ENCODE measurements at regions not wholly inside any gene's neighbourhood (a gene's known extent, or its start where the extent isn't known, plus 50 kb on each side); places are given as distances from the start of the nearest gene placed in this dataset.
"Not testable (repeated sequence)": the region's sequence is repeated elsewhere in the genome, so short reads cannot be mapped to it uniquely, and the experiment has no call there.

DNA sequence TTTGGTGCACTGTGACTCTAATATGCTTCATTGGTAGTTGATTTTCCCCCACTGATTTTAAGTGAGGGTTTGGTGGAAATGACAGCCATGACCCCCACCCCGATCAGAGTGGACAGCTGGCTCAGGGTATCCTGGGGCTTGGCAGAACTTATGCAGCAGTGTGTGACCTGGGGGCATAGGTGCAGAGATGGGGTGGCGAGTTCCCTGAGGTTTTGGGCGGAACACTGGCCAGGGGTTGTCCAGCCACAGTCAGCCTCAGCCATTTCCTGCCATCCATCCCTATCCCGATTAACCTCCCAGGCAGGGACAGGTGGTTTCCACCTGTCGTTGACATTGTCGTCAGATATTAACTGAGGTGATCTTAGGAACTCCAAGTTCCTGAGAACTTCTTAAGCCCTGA is 155.8 kb upstream of the CHST15 start:
- DNase-seq (ENCODE audit: low read depth in 4 of 4, low spot score in 3 of 4) = no peak

DNA sequence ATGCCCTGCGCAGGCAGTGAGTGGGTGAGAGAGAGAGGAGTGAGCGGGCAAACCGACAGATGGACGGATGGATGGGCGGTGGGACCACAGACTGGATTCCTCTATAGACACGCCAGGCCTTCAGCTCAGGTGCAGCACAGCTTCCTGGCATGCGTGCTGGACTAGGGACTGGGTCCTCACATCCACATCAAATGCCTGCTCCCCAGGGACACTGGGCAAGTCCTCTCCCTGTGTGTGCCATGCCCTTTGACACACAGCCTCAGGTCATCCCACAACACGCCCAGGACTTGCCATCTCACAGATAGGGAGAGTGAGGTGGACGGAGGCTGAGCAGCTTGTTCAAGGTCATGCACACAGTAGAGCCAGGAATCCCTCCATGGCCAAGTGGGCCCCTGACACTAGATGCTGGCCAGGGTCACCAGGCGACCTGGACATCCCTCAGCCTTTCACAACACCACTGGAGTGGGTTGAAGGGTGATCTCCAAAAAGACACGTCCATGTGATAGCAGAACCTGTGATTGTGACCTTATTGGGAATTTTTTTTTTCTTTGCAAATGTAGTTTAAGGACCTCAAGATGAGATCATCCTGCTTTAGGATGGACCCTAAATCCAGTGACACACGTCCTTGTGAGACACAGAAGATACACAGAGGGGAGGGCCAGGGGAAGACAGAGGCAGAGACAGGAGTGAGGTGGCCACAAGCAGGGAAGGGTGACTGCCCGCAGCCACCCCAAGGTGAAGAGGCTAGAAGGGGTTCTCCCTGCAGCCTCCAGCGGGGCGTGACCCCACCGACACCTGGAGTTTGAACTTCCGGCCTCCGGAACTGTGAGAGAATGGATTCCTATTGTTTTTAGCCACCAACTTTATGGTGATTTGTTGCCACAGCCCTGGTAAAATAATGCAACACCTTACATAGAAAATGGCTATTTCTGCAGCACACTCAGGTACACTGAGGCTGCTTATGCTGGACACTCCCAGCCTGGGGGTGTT is 155.0 kb upstream of the CHST15 start:
- no peak for DNase-seq (ENCODE audit: low read depth in 4 of 4, low spot score in 3 of 4)

DNA sequence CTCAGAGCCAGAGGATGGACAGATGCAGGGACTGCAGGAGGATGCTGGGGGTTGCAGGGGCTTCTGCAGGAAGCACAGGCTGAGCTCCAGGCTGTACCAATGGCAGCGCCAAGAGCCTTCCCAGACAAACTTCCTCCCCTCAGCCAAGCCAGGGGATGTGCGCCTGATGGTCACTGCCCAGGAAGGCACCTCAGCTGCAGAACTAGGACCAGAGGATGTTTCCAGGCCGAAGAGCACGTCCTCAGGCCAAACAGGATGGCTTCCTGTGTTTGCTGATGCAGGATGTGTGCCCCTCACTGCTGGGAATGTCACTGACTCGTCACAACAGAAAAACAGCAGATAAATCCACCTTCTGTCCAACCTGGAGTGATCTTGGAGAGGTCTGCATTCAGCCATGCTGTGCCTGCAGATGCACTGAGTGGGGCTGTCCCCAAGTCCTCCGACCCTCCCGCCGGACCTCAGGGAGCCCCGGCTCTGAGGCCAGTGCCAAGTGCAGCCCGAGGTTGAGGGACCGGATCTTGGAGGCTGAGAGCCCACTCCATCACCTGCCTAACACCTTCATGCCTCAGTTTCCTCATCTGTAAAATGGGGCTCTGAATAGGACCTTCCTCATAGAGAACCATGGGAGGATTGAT is 152.5 kb upstream of the CHST15 start:
- DNase-seq (ENCODE audit: low read depth in 4 of 4, low spot score in 3 of 4) = no peak

DNA sequence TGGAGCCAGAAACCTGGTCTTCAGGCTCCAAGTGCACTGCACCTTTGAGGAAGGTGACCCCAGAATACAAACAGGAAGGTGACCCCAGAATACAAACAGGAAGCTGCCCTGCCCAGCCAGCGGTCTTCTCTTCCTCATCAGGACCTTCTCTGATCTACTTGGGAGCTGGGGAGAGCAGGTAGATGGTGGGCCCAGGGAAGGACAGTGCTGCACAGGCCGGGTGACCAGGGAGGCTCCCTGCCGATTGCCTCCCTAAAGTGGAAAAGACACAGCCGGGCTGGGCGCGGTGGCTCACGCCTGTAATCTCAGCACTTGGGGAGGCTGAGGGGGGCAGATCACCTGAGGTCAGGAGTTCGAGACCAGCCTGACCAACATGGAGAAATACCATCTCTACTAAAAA is 151.8 kb upstream of the CHST15 start:
- no peak for DNase-seq (ENCODE audit: low read depth in 4 of 4, low spot score in 3 of 4)

DNA sequence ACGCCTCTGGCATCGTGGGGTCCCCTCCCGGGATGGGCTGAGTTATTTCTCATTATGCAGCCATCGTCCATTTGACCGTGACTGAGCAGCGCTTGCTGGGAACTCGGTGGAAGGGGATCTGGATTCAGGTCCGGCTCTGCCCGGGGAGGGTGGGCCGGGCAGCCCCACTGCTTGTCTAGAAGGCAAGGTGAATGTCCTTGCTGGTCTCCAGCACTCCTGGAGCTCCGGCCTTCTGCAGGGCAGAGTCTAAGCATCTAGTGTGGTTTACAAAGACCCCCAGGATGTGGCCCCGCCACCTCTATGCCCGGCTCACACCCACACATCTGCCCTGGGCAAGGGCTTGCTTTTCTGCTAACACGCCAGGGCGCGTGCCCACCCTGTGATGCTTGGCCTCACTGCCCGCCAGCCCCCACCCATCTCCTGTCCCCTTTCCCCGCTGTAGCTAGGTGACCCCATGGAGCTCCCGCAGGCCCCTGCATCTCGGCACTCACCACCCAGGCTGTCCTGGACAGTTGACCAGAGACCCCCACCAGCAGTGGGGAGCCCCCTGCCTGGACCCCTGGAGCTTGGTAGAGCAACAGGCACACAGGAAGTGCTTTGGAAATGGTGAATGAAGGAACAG is 151.0 kb upstream of the CHST15 start:
- DNase-seq (ENCODE audit: low read depth in 4 of 4, low spot score in 3 of 4) = no peak

DNA sequence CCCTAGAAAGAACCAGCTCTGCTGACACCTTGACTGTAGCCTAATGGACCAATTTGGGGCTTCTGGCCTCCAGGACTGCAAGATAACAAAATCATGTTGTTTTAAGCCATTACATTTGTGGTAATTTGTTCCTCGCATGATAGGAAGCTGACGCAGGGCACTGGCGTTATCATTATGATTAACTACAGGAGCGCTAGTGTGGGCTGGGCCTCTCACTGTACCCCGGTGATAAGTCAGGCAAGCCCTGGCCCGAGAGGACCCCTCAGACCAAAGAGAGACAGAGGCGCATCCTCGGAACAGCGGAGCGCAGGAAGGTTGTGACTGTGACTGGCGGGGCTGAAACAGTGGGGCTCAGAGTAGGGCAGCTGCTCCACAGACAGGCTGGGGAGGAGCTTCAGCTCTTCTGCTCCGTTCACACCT is 150.3 kb upstream of the CHST15 start:
- DNase-seq (ENCODE audit: low read depth in 4 of 4, low spot score in 3 of 4) = no peak

DNA sequence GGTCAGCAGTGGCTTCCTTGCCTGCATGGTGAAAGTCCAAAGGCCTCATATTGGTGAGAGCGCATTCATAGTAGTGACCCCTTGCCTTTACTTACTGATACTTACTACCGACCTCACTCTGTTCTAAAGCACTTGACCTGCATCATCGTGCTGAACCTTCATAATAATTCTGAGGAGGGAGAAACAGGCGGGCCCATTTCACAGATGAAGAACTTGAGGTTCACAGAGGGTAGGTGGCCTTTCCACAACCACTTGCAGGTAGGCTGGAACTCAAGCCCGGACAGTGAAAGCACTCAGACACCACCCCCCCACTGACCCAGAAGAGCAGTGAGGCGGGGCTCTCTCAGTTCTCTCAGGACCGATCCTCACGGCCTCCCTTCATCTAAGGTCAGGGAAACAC is 149.4 kb upstream of the CHST15 start:
- DNase-seq (ENCODE audit: low read depth in 4 of 4, low spot score in 3 of 4) = no peak

DNA sequence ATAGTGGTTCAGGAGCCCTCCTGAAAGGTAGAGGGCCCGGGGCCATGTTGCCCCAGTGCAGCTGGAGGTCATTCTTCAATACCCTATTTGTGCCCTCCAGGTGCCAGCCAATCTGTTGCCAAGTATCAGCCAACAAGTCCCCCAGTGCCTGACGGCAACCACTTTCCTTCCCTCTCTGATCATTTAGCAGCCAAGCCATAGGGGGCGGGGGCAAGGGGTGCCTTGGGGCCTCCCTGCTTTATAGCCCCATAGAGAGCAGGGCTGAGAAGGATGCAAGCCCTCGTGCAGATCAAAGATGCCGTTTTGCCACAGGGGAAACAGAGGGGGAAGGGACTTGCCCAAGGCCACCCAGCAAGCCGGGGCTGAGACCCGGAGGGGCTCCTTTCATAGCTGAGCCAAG is 149.0 kb upstream of the CHST15 start:
- no peak for DNase-seq (ENCODE audit: low read depth in 4 of 4, low spot score in 3 of 4)

DNA sequence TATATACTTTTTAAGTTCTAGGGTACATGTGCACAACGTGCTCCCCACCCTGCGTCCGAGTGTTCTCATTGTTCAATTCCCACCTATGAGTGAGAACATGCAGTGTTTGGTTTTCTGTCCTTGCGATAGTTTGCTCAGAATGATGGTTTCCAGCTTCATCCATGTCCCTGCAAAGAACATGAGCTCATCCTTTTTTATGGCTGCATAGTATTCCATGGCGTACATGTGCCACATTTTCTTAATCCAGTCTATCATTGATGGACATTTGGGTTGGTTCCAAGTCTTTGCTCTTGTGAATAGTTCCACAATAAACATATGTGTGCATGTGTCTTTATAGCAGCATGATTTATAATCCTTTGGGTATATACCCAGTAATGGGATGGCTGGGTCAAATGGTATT is 148.1 kb upstream of the CHST15 start:
- not testable (repeated sequence) for DNase-seq (ENCODE audit: low read depth in 4 of 4, low spot score in 3 of 4)

DNA sequence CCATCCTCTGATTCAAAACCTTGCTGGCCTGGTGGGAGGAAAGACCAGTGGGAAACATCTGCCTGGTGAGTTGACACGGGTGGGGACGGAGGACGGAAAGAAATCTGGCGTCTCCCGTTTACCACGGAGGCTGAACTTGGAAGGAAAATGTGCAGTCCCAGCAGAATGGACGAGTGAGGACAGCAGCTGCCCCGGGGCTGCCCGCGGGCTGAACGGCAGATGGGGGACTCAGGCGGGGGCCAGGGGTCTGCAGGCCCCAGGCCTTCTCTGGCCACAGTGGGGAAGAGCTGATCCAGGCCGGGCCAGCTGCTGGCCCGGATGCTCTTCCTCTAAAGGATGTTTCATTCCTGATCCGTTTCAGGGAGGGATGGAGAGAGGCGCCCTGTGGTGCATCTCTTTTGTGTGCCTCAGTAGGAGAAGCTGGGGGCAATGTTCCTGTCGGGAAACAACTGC is 147.5 kb upstream of the CHST15 start:
- DNase-seq (ENCODE audit: low read depth in 4 of 4, low spot score in 3 of 4) = no peak

DNA sequence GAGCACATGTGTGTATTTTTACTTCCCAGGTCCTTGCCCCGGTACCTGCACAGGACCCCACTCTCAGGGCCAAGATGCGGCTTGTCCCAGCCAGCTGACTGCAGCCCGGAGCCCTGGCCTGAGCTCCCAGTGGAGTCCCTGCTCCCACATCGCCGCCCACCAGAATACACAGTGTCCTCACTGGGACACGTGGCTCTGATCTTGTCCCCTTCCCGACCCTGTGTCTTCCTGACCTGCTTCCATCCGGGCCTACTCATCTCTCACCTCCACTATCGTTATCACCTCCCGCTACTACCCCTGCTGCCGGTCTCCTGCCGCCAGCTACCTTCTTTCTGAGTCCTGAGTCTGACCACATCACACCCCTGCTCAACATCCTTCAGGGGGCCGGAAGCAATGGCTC is 146.3 kb upstream of the CHST15 start:
- DNase-seq (ENCODE audit: low read depth in 4 of 4, low spot score in 3 of 4) = no peak

DNA sequence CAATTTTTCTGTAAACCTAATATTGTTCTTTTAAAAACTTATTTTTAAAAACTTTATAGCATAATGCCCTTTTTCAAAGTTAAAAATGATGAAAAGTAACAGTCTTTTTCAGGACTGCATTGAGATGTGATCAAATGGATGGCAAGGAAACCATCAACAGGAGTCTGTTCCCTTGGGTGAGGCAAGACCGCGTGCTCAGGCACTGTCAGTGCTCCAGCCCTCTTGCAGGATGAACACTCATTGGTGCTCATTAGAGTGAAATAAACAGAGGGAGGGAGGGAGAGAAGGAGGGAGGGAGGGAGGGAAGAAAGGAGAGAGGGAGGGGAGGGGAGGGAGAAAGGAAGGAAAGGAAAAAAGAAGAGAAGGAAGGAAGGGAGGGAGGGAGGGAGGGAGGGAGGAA is 145.7 kb upstream of the CHST15 start:
- DNase-seq (ENCODE audit: low read depth in 4 of 4, low spot score in 3 of 4) = no peak

DNA sequence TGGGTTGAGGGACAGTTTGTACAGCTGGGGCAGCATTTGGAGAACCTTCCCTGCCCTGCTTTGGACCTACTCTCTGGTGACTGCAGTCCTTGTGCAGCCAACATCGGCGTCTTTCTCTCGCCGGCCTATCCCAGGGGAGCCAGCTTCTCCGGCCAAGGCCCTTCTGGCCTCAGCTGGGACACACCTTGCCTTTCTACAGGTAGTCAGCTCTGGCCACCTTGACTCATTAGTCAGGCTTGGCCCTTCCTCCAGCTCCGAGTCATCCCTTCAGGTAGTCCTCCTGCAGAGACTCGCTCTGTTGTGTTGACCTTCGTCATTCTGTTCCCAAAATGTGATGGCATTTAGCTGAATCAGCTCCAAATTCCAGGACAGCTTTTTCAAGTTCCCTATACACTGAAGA is 145.0 kb upstream of the CHST15 start:
- DNase-seq (ENCODE audit: low read depth in 4 of 4, low spot score in 3 of 4) = no peak

DNA sequence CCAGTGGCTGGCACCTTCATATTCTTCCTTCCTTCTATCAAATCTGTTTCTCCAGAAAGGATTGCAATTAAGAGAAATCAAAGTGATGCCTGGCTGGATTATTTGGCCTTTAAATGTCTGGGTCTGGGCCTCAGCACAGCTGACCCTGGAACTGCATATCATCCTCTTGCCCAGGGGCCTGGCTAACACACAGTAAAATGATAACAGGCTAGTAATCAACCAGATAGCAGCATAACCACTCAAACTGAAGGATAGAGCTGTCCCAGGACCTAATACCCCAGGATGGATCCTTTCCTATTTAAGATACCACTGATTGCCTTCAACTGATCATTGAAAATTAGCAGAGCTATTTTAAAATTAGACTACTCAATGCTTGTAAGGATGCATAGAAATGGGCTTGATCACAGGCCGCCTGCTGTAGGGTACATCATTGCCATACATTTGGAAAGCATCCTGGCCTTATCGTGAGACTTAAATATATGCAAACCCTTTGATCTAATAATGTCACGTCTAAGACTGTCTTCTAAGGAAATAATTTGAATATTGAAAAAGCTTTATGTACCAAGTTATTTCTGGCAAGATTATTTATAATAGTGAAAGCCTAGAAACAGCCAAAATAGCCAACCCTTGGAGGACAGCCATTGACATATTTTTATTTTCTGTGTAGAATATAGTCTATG is 144.0 kb upstream of the CHST15 start:
- DNase-seq (ENCODE audit: low read depth in 4 of 4, low spot score in 3 of 4) = no peak

DNA sequence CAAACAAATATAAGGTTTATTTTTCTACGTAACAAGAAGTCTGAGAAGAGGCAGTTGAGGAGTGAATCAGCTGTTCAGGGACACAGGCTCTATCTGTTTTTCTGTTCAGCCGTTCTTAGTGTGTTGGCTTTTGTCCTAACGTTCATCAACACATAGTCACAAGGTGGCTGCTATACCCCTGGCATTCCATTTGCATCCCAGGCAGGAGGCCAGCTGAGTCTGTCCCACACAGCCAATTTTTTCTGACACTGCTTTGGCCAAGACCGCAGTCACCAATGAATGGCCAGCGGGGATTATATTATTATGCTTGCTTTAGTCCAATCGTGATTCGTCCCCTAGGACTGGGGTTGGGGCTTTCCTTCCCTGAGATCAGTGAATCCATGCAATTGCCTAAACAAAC is 143.4 kb upstream of the CHST15 start:
- no peak for DNase-seq (ENCODE audit: low read depth in 4 of 4, low spot score in 3 of 4)

DNA sequence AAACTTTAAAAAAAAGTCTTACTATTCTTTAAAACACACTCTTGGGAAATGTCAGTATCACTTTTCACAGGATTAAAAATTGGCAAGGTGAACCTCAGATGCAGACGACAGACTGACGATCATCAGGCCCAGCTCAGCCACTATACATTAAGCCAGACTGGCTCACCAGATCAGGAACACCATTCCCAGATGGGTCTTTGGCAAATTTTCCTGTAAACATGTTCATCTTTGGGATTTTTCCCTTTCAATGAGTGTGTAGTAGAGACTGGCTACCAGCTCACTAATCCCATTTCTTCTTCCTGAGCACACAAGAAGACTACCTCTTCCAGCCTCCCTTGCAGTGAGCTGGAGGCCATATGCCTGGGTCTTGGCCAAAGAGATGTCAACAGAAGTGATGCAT is 142.7 kb upstream of the CHST15 start:
- no peak for DNase-seq (ENCODE audit: low read depth in 4 of 4, low spot score in 3 of 4)

DNA sequence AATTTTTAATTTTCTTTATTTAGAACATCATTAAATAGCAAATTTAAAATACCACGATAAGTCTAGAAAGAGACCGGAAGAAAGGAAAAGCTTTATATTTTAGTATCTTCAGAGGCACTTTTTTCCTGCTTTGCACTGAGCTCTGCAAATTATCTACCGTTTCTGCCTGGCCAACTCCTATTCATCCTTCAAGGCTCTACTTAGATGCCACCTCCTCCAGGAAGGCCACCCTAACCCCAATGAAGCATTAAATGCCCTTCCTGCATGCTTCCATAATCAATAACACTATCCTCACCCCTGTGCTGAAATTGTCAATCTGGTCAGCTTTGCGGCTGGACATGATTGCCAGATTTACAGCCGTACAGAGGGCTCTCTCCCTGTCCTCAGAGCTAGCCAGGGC is 141.8 kb upstream of the CHST15 start:
- DNase-seq (ENCODE audit: low read depth in 4 of 4, low spot score in 3 of 4) = no peak

DNA sequence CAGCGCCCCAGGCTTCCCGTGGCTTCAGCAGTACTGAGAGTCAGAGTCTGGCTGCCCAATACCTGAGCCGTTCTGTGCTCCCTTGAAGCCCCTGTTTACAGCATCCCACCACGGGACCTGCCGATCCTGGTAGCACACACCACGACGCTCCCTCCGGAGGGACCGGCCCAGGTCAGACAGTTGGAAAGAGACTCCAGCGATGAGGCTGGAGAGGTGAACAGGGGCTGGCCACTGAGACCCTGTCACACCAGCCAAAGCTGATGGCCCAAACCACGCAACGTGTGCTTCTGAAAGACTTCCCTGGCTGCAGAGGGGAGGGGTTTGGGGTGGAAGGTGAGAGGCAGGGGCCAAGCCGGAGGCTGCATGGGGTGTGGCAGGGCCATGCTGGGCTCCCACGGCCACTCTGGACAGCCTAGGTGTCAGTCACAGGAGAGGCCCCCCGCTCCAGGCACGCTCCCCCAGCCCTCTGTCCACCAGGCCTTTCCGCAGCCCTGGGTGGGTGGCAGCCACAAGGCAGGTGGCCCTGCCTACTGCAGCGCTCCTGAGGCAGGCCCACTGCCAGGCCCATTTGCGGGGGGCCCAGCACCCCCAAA is 140.2 kb upstream of the CHST15 start:
- DNase-seq (ENCODE audit: low read depth in 4 of 4, low spot score in 3 of 4) = no peak

DNA sequence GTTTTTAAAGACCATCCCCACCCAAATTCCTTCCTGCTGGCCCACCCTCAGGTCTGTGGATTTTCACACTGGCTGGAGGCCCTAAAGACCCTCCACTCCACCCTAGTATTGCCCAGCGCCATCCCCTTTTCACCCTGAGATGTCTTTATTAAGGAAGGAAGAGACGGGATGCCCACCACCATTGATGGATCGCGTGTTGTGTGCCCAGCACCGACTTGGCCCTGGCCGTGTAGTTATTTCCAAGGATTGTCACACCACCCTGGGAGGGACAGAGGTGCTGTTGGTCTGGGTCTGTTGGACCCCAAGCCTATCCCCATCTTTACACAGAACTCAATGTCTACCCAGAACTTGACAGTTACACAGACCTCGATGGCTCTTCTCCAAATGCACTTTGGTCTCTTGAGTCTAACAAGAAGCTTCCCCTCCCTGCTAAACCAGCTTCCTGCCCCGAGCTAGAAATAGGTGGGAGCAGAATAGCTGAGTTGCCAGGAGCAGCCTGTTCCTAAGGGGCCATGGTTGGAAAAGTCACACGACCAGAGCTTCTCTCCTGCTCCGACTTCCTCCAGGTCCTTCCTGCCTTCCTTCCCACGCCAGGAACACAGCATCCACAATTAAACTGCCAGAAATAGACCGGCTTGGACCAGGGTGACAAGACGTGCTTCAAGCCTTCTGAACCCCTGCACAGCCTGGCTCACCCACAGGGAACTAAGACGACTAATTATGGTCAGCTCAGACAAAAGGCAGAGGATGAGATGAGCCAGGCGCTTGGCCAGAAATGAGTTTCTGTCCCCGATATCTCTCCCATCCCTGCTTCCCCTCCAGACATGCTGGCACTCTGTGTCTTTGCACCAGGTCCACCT is 139.5 kb upstream of the CHST15 start:
- no peak for DNase-seq (ENCODE audit: low read depth in 4 of 4, low spot score in 3 of 4)
